ENCODE measurements at regions not wholly inside any gene's neighbourhood (a gene's known extent, or its start where the extent isn't known, plus 50 kb on each side); places are given as distances from the start of the nearest gene placed in this dataset.

- CTCF ChIA-PET (ENCODE audit: low intra/inter-chr PET ratio): no interaction called here
- H3K27me3 ChIP-seq (ENCODE audit: control insufficient read depth in 2 of 2, insufficient read depth in 2 of 2, low read length in 2 of 2): peaks cover 10 to 25% of the 10 kb centered on the region in 2 experiments; a peak in 3 of 5 replicates
- no peaks in the 10 kb centered on the region for H3K36me3 ChIP-seq (ENCODE audit: control insufficient read depth, insufficient read depth, low read length)
- H3K9me1 ChIP-seq (ENCODE audit: control insufficient read depth, insufficient read depth, low read length): no peaks in the 10 kb centered on the region
- H3K27ac ChIP-seq (ENCODE audit: extremely low read depth, low read depth, low read length): no peak overlapping the region
- no peaks in the 10 kb centered on the region for H3K4me1 ChIP-seq (replicated peaks in 1 of 2; ENCODE audit: control insufficient read depth in 2 of 2, insufficient read depth in 2 of 2, low read length in 2 of 2)
- H3K9ac ChIP-seq (ENCODE audit: insufficient read depth in 1 of 2, low read depth in 2 of 2, low read length in 2 of 2): no peak overlapping the region
- no peak overlapping the region for H3K4me3 ChIP-seq
- no TSS peak for BruUV-seq (replicated peaks)
- ATAC-seq: no peak
- in situ Hi-C loops (cut with MboI) (no loop called here), intact Hi-C loops (cut with micrococcal nuclease) (no loop called here)
- H3K9me3 ChIP-seq (replicated peaks; ENCODE audit: control insufficient read depth, insufficient read depth, low read depth, low read length): no peaks in the 10 kb centered on the region
- POLR2A ChIA-PET: interaction anchor here (0.7 kb wide), 1 partner anchor 141 kb away, joined by 3 read pairs; no protein-coding TSS in a partner anchor
- no peak for FAIRE-seq
- no peaks in the 10 kb centered on the region for H4K20me1 ChIP-seq (replicated peaks; ENCODE audit: control insufficient read depth, insufficient read depth, low read length)
- 0% methylated on average over 5 of the region's 5 CpGs for WGBS (ENCODE audit: insufficient coverage, low coverage, missing lambda C conversion rate)
- no peak overlapping the region for H3K4me2 ChIP-seq (ENCODE audit: insufficient read depth, low read length)
- H2AFZ ChIP-seq (ENCODE audit: low read depth, low read length): no peak overlapping the region
- no peaks in the 10 kb centered on the region for H3K79me2 ChIP-seq (ENCODE audit: control insufficient read depth, insufficient read depth, low read length)
- DNase-seq (ENCODE audit: extremely low read depth in 1 of 4, low spot score in 3 of 4): no peak
- TF ChIP-seq YY1 (IDR thresholded peaks at IDR 0.05; ENCODE audit: borderline replicate concordance in 1 of 3, control insufficient read depth in 1 of 3, extremely low read depth in 1 of 3, insufficient read depth in 3 of 3, insufficient read length in 1 of 3, insufficient replicate concordance in 2 of 3, low read depth in 1 of 3, low read length in 2 of 3) (no peak), ZNF583 (CRISPR knock-in tag; IDR thresholded peaks at IDR 0.05) (no peak), ZNF449 (CRISPR knock-in tag; IDR thresholded peaks at IDR 0.05) (no peak), GTF2B (IDR thresholded peaks at IDR 0.05; ENCODE audit: extremely low read depth, insufficient read length) (no peak), FOXJ3 (CRISPR knock-in tag; IDR thresholded peaks at IDR 0.05) (no peak), ZNF175 (CRISPR knock-in tag; IDR thresholded peaks at IDR 0.05; ENCODE audit: low read depth) (no peak), BRCA1 (IDR thresholded peaks at IDR 0.05) (no peak), BRCA1 (CRISPR knock-in tag; IDR thresholded peaks at IDR 0.05) (no peak), ETS2 (tag; IDR thresholded peaks at IDR 0.05; ENCODE audit: borderline replicate concordance, poor library complexity, severe bottlenecking) (no peak), ILF3 (IDR thresholded peaks at IDR 0.05; ENCODE audit: borderline replicate concordance) (no peak), ZC3H11A (IDR thresholded peaks at IDR 0.05; ENCODE audit: low read depth, low read length) (no peak), HLTF (IDR thresholded peaks at IDR 0.05) (no peak), TOE1 (IDR thresholded peaks at IDR 0.05; ENCODE audit: borderline replicate concordance) (no peak), TOE1 (CRISPR knock-in tag; IDR thresholded peaks at IDR 0.05; ENCODE audit: borderline replicate concordance, low read depth) (no peak), ZC3H8 (IDR thresholded peaks at IDR 0.05) (no peak), MED1 (CRISPR knock-in tag; IDR thresholded peaks at IDR 0.05; ENCODE audit: borderline replicate concordance) (no peak), EGR1 (conservative IDR thresholded peaks at IDR 0.05) (no peak), ZMIZ1 (IDR thresholded peaks at IDR 0.05; ENCODE audit: low read depth in 2 of 2, low read length in 2 of 2) (no peak), TGIF2 (CRISPR knock-in tag; IDR thresholded peaks at IDR 0.05) (no peak)
Measured at GRCh38 chr1:62993844-62994243, 209.9 kb downstream of the ATG4C start.

Data from K562 (cell line).